HT-29 (cell line): ENCODE measurements at regions not wholly inside any gene's neighbourhood (a gene's known extent, or its start where the extent isn't known, plus 50 kb on each side); places are given as distances from the start of the nearest gene placed in this dataset.

Experiments
- DNase-seq: peaks from one replicate; pipeline ENCODE4 v3.0.0-alpha.2; 2015; ENCODE audit warnings: low spot score

- DNase-seq = no peak
Observed at GRCh38 chr13:84661718-84662117, 779.4 kb upstream of the SLITRK1 start.

GRCh38 chr13:84659359-84659661 lies 777.0 kb upstream of the SLITRK1 start:
- no peak for DNase-seq

- DNase-seq = no peak
Observed at GRCh38 chr13:84658491-84659358, 776.5 kb upstream of the SLITRK1 start.

- no peak for DNase-seq
Observed at GRCh38 chr13:84655677-84656076, 773.4 kb upstream of the SLITRK1 start.

GRCh38 chr13:84654654-84655275 lies 772.5 kb upstream of the SLITRK1 start:
- DNase-seq = no peak

- no peak for DNase-seq
Observed at GRCh38 chr13:84653915-84654534, 771.8 kb upstream of the SLITRK1 start.

- no peak for DNase-seq
Observed at GRCh38 chr13:84651705-84652104, 769.4 kb upstream of the SLITRK1 start.

GRCh38 chr13:84651288-84651687 lies 769.0 kb upstream of the SLITRK1 start:
- peak; percentile 42 for DNase-seq

- no peak for DNase-seq
Observed at GRCh38 chr13:84649853-84650252, 767.6 kb upstream of the SLITRK1 start.

GRCh38 chr13:84648069-84648640 lies 765.9 kb upstream of the SLITRK1 start:
- DNase-seq = no peak

- no peak for DNase-seq
Observed at GRCh38 chr13:84646957-84647356, 764.7 kb upstream of the SLITRK1 start.

GRCh38 chr13:84645196-84646012 lies 763.1 kb upstream of the SLITRK1 start:
- peak; percentile 28 for DNase-seq

- DNase-seq = no peak
Observed at GRCh38 chr13:84641491-84641890, 759.2 kb upstream of the SLITRK1 start.

- no peak for DNase-seq
Observed at GRCh38 chr13:84640691-84641090, 758.4 kb upstream of the SLITRK1 start.

- DNase-seq = no peak
Observed at GRCh38 chr13:84630476-84630875, 748.2 kb upstream of the SLITRK1 start.

- no peak for DNase-seq
Observed at GRCh38 chr13:84616864-84617263, 734.6 kb upstream of the SLITRK1 start.

GRCh38 chr13:84609716-84610115 lies 727.4 kb upstream of the SLITRK1 start:
- DNase-seq = no peak

- no peak for DNase-seq
Observed at GRCh38 chr13:84607261-84608013, 725.2 kb upstream of the SLITRK1 start.

- no peak for DNase-seq
Observed at GRCh38 chr13:84606616-84607015, 724.3 kb upstream of the SLITRK1 start.

GRCh38 chr13:84605927-84606326 lies 723.7 kb upstream of the SLITRK1 start:
- DNase-seq = no peak

GRCh38 chr13:84591444-84591843 lies 709.2 kb upstream of the SLITRK1 start:
- DNase-seq = no peak
